OCI-LY1 (cell line): ENCODE measurements at regions not wholly inside any gene's neighbourhood (a gene's known extent, or its start where the extent isn't known, plus 50 kb on each side); places are given as distances from the start of the nearest gene placed in this dataset.

Experiments used
- H2AFZ ChIP-seq: fragments of 200-600 bp; sonication (generic), shearing (Covaris generic); 2 replicates; pipeline ENCODE4 v1.6.0; 2014; ENCODE audit warnings: antibody characterized with exemption, mild to moderate bottlenecking, low read length
- H3F3A ChIP-seq: fragments of 200-600 bp; sonication (generic), shearing (Covaris generic); 2 replicates; pipeline ENCODE4 v1.6.0; 2014; ENCODE audit warnings: mild to moderate bottlenecking, antibody characterized with exemption, low read length, moderate library complexity; ENCODE audit not compliant: insufficient read depth
- H3K27ac ChIP-seq: fragments of 200-600 bp; sonication (generic); 2 replicates; pipeline ENCODE4 v1.5.1; 2014; ENCODE audit warnings: low read length, mixed run types, mild to moderate bottlenecking, low read depth; ENCODE audit not compliant: poor library complexity, severe bottlenecking
- H3K27me3 ChIP-seq: fragments of 200-600 bp; sonication (generic); 2 replicates; pipeline ENCODE4 v1.6.0; 2014; ENCODE audit warnings: antibody characterized with exemption, mild to moderate bottlenecking, low read length, moderate library complexity; ENCODE audit not compliant: insufficient read depth
- H3K36me3 ChIP-seq: fragments of 200-600 bp; sonication (generic); 2 replicates; pipeline ENCODE4 v1.6.1; 2014; ENCODE audit warnings: mild to moderate bottlenecking, antibody characterized with exemption, low read length, moderate library complexity, mixed read lengths; ENCODE audit not compliant: insufficient read depth
- H3K4me1 ChIP-seq: fragments of 200-600 bp; sonication (generic); 2 replicates; pipeline ENCODE4 v1.5.1; 2014; ENCODE audit warnings: mild to moderate bottlenecking, low read length, moderate library complexity; ENCODE audit not compliant: insufficient read depth, severe bottlenecking
- H3K4me2 ChIP-seq: fragments of 200-600 bp; sonication (generic), shearing (Covaris generic); 2 replicates; pipeline ENCODE4 v1.6.1; 2014; ENCODE audit warnings: low read length
- H3K4me3 ChIP-seq: fragments of 200-600 bp; sonication (generic); 2 replicates; pipeline ENCODE4 v1.5.1; 2014; ENCODE audit warnings: low read length, low read depth, mild to moderate bottlenecking, mixed read lengths; ENCODE audit not compliant: poor library complexity, severe bottlenecking
- H3K79me2 ChIP-seq: fragments of 200-600 bp; shearing (Covaris generic); 2 replicates; pipeline ENCODE4 v1.6.1; 2016; ENCODE audit warnings: mixed run types, low read length, mixed read lengths; ENCODE audit not compliant: insufficient read depth
- H3K9ac ChIP-seq: fragments of 200-600 bp; sonication (generic), shearing (Covaris generic); 2 replicates; pipeline ENCODE4 v1.6.1; 2014; ENCODE audit warnings: mild to moderate bottlenecking, low read length, mixed read lengths
- H3K9me2 ChIP-seq: fragments of 200-600 bp; sonication (generic), shearing (Covaris generic); 2 replicates; pipeline ENCODE4 v1.6.1; 2014; ENCODE audit warnings: low read depth, mild to moderate bottlenecking, low read length, mixed read lengths
- H3K9me3 ChIP-seq: fragments of 200-600 bp; shearing (Covaris generic); 2 replicates; pipeline ENCODE4 v1.6.1; 2014; ENCODE audit warnings: low read length, mixed read lengths
- H4K20me1 ChIP-seq: fragments of 200-600 bp; sonication (generic), shearing (Covaris generic); 2 replicates; pipeline ENCODE4 v1.6.0; 2016; ENCODE audit warnings: mild to moderate bottlenecking, low read length; ENCODE audit not compliant: insufficient read depth
- EZH2 ChIP-seq: fragments of 200-600 bp; sonication (generic), shearing (Covaris generic); IDR thresholded peaks from 2 replicates; pipeline ENCODE4 v1.8.0; 2017; ENCODE audit warnings: borderline replicate concordance, mixed run types, mild to moderate bottlenecking, antibody characterized with exemption, low read length, moderate library complexity, mixed read lengths
- TF ChIP-seq, protein P1 (sequence below): fragments of 200-600 bp; sonication (generic), shearing (Covaris generic); IDR thresholded peaks from 2 replicates; pipeline ENCODE4 v1.5.1; 2017; ENCODE audit warnings: mild to moderate bottlenecking, antibody characterized with exemption, low read length, moderate library complexity, mixed read lengths

DNA sequence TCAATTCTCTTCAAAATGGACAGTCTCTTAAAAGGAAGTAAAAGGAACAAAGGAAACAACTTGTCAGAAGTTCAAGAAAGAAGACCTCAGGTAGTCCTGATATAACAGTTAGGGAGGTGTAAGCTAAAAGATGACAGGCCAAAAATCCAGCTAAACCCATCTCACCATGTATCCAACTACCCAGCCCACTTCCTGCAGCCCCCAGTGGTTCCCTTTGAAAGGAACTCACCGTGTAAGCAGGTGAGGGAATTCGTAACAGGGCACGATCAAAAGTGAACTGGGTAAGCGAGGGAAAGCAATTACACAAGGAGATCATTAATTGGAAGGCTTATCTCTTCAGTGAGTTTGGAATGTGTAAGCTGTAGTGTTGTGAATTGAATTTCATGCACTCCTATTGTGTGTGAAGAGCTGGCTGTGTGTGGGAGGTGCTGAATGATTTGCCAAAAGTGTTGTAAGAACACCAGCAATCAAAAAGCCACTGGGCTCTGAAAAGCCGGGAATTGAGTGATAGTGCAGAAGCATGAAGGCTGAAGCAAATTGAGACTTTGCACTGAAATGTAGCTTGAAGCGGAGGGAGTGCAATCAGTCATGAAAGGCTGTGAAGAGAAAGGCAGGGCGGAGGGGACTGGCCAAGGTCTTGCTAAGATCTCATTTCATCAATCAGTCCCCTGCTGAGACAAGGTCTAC lies 914.2 kb upstream of the LCORL start:
- no peak overlapping the region for H2AFZ ChIP-seq
- H3F3A ChIP-seq: no peaks in the 10 kb centered on the region
- no peaks in the 10 kb centered on the region for H3K9me3 ChIP-seq
- no peaks in the 10 kb centered on the region for H3K4me1 ChIP-seq
- H3K9me2 ChIP-seq: no peaks in the 10 kb centered on the region
- H3K79me2 ChIP-seq: no peaks in the 10 kb centered on the region
- H3K27ac ChIP-seq: no peak overlapping the region
- H3K9ac ChIP-seq: no peak overlapping the region
- no peaks in the 10 kb centered on the region for H3K27me3 ChIP-seq
- H3K4me2 ChIP-seq: no peak overlapping the region
- no peaks in the 10 kb centered on the region for H4K20me1 ChIP-seq
- no peaks in the 10 kb centered on the region for H3K36me3 ChIP-seq
- H3K4me3 ChIP-seq: no peak overlapping the region
- TF ChIP-seq, protein P1, sequence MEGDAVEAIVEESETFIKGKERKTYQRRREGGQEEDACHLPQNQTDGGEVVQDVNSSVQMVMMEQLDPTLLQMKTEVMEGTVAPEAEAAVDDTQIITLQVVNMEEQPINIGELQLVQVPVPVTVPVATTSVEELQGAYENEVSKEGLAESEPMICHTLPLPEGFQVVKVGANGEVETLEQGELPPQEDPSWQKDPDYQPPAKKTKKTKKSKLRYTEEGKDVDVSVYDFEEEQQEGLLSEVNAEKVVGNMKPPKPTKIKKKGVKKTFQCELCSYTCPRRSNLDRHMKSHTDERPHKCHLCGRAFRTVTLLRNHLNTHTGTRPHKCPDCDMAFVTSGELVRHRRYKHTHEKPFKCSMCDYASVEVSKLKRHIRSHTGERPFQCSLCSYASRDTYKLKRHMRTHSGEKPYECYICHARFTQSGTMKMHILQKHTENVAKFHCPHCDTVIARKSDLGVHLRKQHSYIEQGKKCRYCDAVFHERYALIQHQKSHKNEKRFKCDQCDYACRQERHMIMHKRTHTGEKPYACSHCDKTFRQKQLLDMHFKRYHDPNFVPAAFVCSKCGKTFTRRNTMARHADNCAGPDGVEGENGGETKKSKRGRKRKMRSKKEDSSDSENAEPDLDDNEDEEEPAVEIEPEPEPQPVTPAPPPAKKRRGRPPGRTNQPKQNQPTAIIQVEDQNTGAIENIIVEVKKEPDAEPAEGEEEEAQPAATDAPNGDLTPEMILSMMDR: no peak
- TF ChIP-seq EZH2: no peak

DNA sequence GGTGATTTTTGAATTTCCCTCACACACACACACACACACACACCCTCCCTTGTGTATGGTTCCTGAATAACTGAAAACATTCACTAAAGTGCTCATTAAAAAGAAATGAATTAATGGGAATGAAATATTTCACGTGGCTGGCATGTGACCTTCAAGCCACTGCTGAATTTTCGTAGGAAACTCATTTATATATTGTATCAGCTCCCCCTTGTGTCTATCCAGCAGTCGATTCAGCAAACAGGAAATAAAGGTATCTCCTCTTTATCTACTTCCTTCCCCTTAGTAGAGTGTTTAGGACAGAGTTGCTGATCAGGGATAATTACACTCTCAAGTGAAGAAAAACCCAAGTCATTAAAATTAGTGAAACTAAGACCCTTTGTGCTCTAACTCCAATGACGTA lies 912.6 kb upstream of the LCORL start:
- Histone ChIP-seq H3K79me2 (no peaks in the 10 kb centered on the region), H4K20me1 (no peaks in the 10 kb centered on the region), H3K27me3 (no peaks in the 10 kb centered on the region), H3K27ac (no peak overlapping the region), H3K4me3 (no peak overlapping the region), H3K4me2 (no peak overlapping the region), H3K9ac (no peak overlapping the region), H2AFZ (no peak overlapping the region), H3K9me3 (no peaks in the 10 kb centered on the region), H3K4me1 (no peaks in the 10 kb centered on the region), H3K9me2 (no peaks in the 10 kb centered on the region), H3K36me3 (no peaks in the 10 kb centered on the region), H3F3A (no peaks in the 10 kb centered on the region)
- TF ChIP-seq, protein P1: no peak
- no peak for TF ChIP-seq EZH2

DNA sequence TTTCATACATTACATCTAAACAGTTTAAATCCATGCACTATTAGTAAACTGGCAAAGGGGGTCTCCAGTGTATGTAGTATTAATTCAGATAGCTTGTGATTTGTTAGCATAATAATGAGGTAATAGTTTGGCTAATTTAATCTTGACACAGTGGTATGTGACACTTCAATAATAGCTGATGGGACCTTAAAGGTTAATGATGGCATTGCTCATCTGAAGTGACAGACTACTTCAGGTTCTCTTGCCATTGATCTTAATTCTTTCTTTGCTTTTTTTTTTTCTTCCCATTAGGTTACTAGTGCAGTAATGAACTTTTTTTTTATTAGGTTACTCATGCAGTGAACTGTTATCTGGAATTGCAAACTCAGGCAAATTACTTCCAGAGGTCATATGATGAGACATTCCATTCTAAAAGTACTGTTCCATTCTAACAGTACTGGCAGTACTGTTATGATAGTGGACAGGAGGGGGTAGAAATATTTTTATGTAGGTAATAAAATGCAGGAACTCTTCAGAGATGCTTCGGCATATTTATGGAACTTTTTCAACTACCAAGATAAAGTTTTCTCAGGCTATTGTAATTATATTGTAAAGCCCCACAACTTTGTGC lies 911.3 kb upstream of the LCORL start:
- Histone ChIP-seq H3K9me2 (no peaks in the 10 kb centered on the region), H4K20me1 (no peaks in the 10 kb centered on the region), H3K27me3 (no peaks in the 10 kb centered on the region), H3K79me2 (no peaks in the 10 kb centered on the region), H3K9me3 (no peaks in the 10 kb centered on the region), H3K27ac (no peak overlapping the region), H3K4me1 (no peaks in the 10 kb centered on the region), H3K4me3 (no peak overlapping the region), H3K9ac (no peak overlapping the region), H3F3A (no peaks in the 10 kb centered on the region), H3K4me2 (no peak overlapping the region), H3K36me3 (no peaks in the 10 kb centered on the region), H2AFZ (no peak overlapping the region)
- TF ChIP-seq EZH2: no peak
- TF ChIP-seq, protein P1: no peak
